ENCODE measurements at regions not wholly inside any gene's neighbourhood (a gene's known extent, or its start where the extent isn't known, plus 50 kb on each side); places are given as distances from the start of the nearest gene placed in this dataset.

DNA sequence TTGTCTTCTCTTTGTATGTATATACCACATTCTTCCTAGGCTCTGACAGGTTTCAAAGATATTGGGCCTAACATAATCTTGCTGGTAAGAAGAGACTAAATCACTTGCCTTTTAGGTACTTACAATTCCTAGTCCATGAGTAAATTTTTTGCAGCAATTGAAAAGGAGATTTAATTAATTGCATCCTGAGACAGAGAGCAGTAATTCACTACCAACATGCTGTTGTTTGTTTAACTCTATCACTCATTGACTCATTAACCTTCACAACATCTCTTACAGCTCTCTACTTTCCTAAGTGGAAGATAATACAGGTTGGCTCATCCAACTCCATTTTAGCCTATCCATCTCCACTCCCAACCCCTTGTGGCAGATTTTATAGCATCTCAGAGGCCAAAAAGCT, 280.4 kb downstream of the ALDH8A1 start:
- Histone ChIP-seq H3K4me3 (ENCODE audit: low read length) (no peak overlapping the region), H3K79me2 (ENCODE audit: low read length) (no peaks in the 10 kb centered on the region), H3K9ac (ENCODE audit: low read length) (no peak overlapping the region), H2AFZ (ENCODE audit: low read length) (no peak overlapping the region), H3K27ac (ENCODE audit: low read length) (no peak overlapping the region), H4K20me1 (ENCODE audit: insufficient read depth, low read length) (no peaks in the 10 kb centered on the region), H3K9me3 (replicated peaks; ENCODE audit: insufficient read depth, low read length) (no peaks in the 10 kb centered on the region), H3K4me2 (ENCODE audit: low read depth, low read length) (no peak overlapping the region), H3K9me2 (replicated peaks; ENCODE audit: insufficient read depth, low read length) (no peaks in the 10 kb centered on the region), H3K4me1 (ENCODE audit: low read length) (no peaks in the 10 kb centered on the region), H3K27me3 (replicated peaks; ENCODE audit: insufficient read depth, low read length) (no peaks in the 10 kb centered on the region), H3K36me3 (replicated peaks; ENCODE audit: insufficient read depth, low read length) (no peaks in the 10 kb centered on the region), H3F3A (ENCODE audit: insufficient read depth, low read length) (no peaks in the 10 kb centered on the region)
- TF ChIP-seq EZH2 (optimal IDR thresholded peaks at IDR 0.05; ENCODE audit: low read depth, low read length) (no peak), EZH2phosphoT487 (IDR thresholded peaks at IDR 0.05; ENCODE audit: low read length) (no peak)
- TF ChIP-seq, protein P1, sequence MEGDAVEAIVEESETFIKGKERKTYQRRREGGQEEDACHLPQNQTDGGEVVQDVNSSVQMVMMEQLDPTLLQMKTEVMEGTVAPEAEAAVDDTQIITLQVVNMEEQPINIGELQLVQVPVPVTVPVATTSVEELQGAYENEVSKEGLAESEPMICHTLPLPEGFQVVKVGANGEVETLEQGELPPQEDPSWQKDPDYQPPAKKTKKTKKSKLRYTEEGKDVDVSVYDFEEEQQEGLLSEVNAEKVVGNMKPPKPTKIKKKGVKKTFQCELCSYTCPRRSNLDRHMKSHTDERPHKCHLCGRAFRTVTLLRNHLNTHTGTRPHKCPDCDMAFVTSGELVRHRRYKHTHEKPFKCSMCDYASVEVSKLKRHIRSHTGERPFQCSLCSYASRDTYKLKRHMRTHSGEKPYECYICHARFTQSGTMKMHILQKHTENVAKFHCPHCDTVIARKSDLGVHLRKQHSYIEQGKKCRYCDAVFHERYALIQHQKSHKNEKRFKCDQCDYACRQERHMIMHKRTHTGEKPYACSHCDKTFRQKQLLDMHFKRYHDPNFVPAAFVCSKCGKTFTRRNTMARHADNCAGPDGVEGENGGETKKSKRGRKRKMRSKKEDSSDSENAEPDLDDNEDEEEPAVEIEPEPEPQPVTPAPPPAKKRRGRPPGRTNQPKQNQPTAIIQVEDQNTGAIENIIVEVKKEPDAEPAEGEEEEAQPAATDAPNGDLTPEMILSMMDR (IDR thresholded peaks at IDR 0.05; ENCODE audit: low read length), result no peak
- no peak for DNase-seq

DNA sequence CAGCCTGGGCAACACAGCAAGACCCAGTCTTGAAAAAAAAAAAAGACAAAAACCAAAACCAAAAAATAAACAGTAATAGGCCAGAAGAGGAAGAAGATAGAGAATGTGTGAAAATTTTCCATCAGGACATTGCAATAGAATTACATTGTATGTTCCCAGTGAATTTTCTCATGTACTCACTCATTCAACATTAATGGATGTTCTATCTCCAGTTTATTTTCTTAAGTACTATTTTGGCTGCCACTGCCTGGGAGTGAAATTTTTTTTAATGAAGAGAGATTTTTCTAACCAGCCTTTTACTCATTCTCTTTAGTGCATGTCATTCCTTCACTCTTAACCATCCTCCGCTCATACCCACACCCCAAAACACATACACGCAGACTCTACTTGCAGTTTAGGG, 282.8 kb downstream of the ALDH8A1 start:
- Histone ChIP-seq H3K36me3 (replicated peaks; ENCODE audit: insufficient read depth, low read length) (no peaks in the 10 kb centered on the region), H3K9ac (ENCODE audit: low read length) (no peak overlapping the region), H3F3A (ENCODE audit: insufficient read depth, low read length) (no peaks in the 10 kb centered on the region), H3K4me2 (ENCODE audit: low read depth, low read length) (no peak overlapping the region), H3K79me2 (ENCODE audit: low read length) (no peaks in the 10 kb centered on the region), H4K20me1 (ENCODE audit: insufficient read depth, low read length) (no peaks in the 10 kb centered on the region), H3K9me2 (replicated peaks; ENCODE audit: insufficient read depth, low read length) (no peaks in the 10 kb centered on the region), H3K4me1 (ENCODE audit: low read length) (no peaks in the 10 kb centered on the region), H2AFZ (ENCODE audit: low read length) (no peak overlapping the region), H3K9me3 (replicated peaks; ENCODE audit: insufficient read depth, low read length) (no peaks in the 10 kb centered on the region), H3K27ac (ENCODE audit: low read length) (no peak overlapping the region), H3K27me3 (replicated peaks; ENCODE audit: insufficient read depth, low read length) (no peaks in the 10 kb centered on the region), H3K4me3 (ENCODE audit: low read length) (no peak overlapping the region)
- no peak for DNase-seq
- TF ChIP-seq EZH2 (optimal IDR thresholded peaks at IDR 0.05; ENCODE audit: low read depth, low read length) (no peak), EZH2phosphoT487 (IDR thresholded peaks at IDR 0.05; ENCODE audit: low read length) (no peak)
- TF ChIP-seq, protein P1 (IDR thresholded peaks at IDR 0.05; ENCODE audit: low read length), result no peak

DNA sequence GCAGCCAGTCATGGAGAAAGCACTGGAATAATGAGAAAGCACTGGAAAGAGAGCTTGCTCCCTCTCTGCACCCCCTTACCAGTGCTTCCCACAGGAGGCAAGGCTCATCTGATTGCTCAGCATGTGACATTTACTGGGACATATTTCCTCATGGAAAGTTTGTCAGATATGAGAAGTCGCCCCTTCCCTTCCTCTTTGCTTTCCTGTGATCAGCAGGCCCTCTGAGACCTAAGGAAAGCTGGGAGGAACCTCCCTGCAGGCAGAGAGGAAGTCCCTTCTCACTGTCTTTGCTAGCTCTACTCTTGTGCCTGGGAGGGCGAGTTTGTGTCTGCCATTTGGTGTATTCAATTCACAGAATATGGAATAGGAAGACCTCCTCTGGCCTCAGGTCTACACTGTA, 283.8 kb downstream of the ALDH8A1 start:
- Histone ChIP-seq H4K20me1 (ENCODE audit: insufficient read depth, low read length) (no peaks in the 10 kb centered on the region), H3K4me2 (ENCODE audit: low read depth, low read length) (no peak overlapping the region), H3K4me1 (ENCODE audit: low read length) (no peaks in the 10 kb centered on the region), H3K4me3 (ENCODE audit: low read length) (no peak overlapping the region), H3K9me3 (replicated peaks; ENCODE audit: insufficient read depth, low read length) (no peaks in the 10 kb centered on the region), H3K9ac (ENCODE audit: low read length) (no peak overlapping the region), H3K27ac (ENCODE audit: low read length) (no peak overlapping the region), H3K36me3 (replicated peaks; ENCODE audit: insufficient read depth, low read length) (no peaks in the 10 kb centered on the region), H3F3A (ENCODE audit: insufficient read depth, low read length) (no peaks in the 10 kb centered on the region), H2AFZ (ENCODE audit: low read length) (no peak overlapping the region), H3K79me2 (ENCODE audit: low read length) (no peaks in the 10 kb centered on the region), H3K27me3 (replicated peaks; ENCODE audit: insufficient read depth, low read length) (no peaks in the 10 kb centered on the region), H3K9me2 (replicated peaks; ENCODE audit: insufficient read depth, low read length) (no peaks in the 10 kb centered on the region)
- TF ChIP-seq EZH2phosphoT487 (IDR thresholded peaks at IDR 0.05; ENCODE audit: low read length), result no peak
- TF ChIP-seq, protein P1 (IDR thresholded peaks at IDR 0.05; ENCODE audit: low read length), result no peak
- no peak for TF ChIP-seq EZH2 (optimal IDR thresholded peaks at IDR 0.05; ENCODE audit: low read depth, low read length)
- DNase-seq, result no peak
